Bronchial epithelial cell (primary cell): ENCODE measurements at regions not wholly inside any gene's neighbourhood (a gene's known extent, or its start where the extent isn't known, plus 50 kb on each side); places are given as distances from the start of the nearest gene placed in this dataset.

Experiments
- DNase-seq: peaks from one replicate; pipeline ENCODE4 v3.0.0-alpha.2; 2010; ENCODE audit warnings: low read depth
- FAIRE-seq: peaks from 2 replicates; lab custom pipeline; 2011; peaks lifted over from hg19 to GRCh38; lab: Jason Lieb, UNC
- H3K27me3 ChIP-seq: 2 replicates; pipeline ENCODE4 v1.5.1; 2011; ENCODE audit warnings: low read length; ENCODE audit not compliant: control insufficient read depth, insufficient read depth
- H3K36me3 ChIP-seq: 2 replicates; pipeline ENCODE4 v1.5.1; 2011; ENCODE audit warnings: low read length; ENCODE audit not compliant: control insufficient read depth, insufficient read depth
- H3K4me3 ChIP-seq: 2 replicates; pipeline ENCODE4 v1.5.1; 2011; ENCODE audit warnings: mild to moderate bottlenecking, low read depth, low read length, control low read depth
- TF ChIP-seq, protein P1 (sequence below): IDR thresholded peaks from 2 replicates; pipeline ENCODE4 v1.5.1; 2011; ENCODE audit warnings: mild to moderate bottlenecking, moderate library complexity, low read length, control low read depth, inconsistent platforms; ENCODE audit not compliant: insufficient read depth, severe bottlenecking

DNA sequence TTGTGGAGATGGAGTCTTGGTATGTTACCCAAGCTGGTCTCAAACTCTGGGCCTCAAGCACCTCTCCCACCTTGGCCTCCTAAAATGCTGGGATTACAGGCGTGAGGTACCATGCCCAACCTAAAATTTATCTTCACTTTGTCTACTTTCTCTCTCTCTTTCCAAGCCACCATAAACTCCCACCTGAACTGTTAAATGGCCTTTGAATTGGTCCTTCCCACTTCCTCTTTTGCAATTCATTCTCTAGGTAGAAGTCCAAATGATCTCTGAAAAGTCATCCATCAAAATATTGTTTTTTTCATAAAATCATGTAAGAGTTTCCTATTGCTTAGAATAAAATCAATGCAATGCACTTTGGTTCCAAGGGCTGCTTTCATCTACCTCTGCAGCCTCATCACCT is 90.1 kb upstream of the CELF2 start:
- TF ChIP-seq, protein P1, sequence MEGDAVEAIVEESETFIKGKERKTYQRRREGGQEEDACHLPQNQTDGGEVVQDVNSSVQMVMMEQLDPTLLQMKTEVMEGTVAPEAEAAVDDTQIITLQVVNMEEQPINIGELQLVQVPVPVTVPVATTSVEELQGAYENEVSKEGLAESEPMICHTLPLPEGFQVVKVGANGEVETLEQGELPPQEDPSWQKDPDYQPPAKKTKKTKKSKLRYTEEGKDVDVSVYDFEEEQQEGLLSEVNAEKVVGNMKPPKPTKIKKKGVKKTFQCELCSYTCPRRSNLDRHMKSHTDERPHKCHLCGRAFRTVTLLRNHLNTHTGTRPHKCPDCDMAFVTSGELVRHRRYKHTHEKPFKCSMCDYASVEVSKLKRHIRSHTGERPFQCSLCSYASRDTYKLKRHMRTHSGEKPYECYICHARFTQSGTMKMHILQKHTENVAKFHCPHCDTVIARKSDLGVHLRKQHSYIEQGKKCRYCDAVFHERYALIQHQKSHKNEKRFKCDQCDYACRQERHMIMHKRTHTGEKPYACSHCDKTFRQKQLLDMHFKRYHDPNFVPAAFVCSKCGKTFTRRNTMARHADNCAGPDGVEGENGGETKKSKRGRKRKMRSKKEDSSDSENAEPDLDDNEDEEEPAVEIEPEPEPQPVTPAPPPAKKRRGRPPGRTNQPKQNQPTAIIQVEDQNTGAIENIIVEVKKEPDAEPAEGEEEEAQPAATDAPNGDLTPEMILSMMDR, result no peak
- DNase-seq (no peak), FAIRE-seq (no peak)
- H3K4me3 ChIP-seq, result no peak overlapping the region
- no peaks in the 10 kb centered on the region for H3K36me3 ChIP-seq
- H3K27me3 ChIP-seq, result no peaks in the 10 kb centered on the region

DNA sequence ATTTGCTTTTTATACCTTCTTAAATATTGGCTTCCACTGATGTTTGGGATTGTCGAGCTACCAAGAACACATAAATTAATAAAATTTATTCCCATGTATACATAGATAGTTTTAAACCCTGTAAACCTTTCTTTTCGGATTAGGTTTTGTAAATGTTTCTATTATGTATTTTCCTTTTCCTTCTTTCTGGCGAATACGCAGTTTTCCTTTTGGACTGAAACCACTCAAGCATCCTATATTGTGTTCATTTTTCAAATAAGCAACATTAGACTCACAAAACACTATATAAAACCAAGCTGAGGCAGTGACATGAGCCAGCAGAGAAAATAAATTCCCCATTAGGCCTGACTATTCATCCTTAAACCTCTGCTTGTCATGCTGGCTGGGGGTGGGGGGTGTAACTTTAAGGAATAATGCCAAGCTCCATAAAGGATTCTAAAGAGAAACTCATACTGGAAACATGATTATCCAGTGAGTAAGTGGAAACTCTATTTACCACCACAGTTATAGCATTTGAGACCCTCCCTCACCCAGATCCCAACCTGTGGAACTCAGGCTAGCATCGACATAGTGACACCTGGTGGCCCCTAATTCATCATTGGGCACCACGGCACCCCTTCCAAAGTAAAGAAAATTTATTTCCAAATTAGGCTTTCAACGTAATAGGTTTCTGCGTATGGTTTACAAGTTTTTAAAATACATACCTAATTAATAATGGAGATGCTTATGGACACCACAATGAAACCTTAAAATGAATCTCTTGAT is 86.5 kb upstream of the CELF2 start:
- no peaks in the 10 kb centered on the region for H3K36me3 ChIP-seq
- no peaks in the 10 kb centered on the region for H3K27me3 ChIP-seq
- FAIRE-seq (no peak), DNase-seq (no peak)
- TF ChIP-seq, protein P1, result no peak
- no peak overlapping the region for H3K4me3 ChIP-seq

DNA sequence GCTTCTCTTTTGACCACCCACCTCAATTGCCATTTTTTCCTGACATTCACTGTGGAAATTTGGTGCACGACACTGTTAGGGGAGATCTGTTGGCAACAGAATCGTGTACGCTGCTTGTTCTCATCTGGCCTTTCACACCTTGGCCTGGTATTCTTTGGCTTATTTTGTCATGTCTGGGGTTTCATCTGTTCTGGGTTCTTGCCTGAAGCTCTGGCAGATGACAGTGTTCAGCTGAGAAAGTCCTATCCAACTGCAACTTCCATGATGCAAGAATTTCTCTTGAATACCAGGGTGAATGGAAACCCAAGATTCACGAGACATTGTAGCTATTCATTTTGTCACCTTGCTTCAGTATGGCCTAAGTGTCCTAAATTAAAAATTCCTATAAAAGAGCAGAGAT is 82.6 kb upstream of the CELF2 start:
- no peak overlapping the region for H3K4me3 ChIP-seq
- H3K36me3 ChIP-seq, result no peaks in the 10 kb centered on the region
- no peak for FAIRE-seq
- DNase-seq, result no peak
- TF ChIP-seq, protein P1, result no peak
- no peaks in the 10 kb centered on the region for H3K27me3 ChIP-seq

DNA sequence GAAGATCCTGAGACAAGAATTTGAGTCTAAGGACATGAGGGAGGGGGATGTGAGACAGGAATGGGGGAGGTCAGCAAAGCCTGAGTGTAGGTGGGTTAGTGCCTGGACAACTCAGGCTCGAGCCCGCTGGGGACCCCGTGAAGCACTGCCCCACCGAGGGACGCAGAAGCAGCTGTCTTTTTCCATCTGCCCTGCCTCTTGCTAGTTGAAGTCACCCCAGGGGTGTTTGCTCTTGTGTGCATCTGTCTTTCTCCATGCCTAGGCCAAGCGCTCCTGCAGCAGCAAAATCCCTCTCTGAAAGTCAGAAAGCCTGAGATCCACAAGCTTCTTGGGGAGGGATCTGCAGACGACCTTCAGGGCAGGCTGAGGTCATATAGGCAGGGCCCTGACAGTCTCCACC is 79.0 kb upstream of the CELF2 start:
- TF ChIP-seq, protein P1, result no peak
- Histone ChIP-seq H3K27me3 (no peaks in the 10 kb centered on the region), H3K4me3 (no peak overlapping the region), H3K36me3 (no peaks in the 10 kb centered on the region)
- DNase-seq, result no peak
- no peak for FAIRE-seq

DNA sequence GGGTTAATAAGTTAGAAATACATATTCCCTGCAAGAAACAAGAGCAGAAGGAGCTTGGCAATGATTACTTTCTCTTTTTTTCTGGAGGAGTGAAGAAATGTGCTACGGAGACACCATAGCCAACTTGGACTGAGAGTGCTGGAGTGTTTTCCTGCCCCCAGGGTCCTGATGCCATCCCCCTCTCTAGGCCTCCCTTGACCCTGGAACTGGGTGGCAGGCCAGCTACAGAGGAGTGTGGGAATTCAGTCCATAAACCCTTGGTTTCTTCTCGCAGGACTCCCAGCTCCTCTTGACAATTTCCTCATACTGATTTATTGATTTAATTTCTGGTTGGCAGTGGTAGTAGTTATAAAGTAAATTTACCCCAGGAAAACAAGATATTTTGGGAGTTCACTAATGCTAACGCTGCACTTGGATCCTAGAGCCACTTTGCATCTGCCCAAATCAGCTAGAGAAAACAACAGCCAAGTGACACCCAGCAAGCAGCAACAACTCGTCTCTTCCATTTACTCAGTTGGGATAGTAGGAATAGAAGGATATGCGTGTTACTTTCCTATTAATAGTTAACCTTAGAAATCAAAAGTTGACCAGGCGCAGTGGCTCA is 76.4 kb upstream of the CELF2 start:
- FAIRE-seq (no peak), DNase-seq (no peak)
- Histone ChIP-seq H3K36me3 (no peaks in the 10 kb centered on the region), H3K4me3 (no peak overlapping the region), H3K27me3 (no peaks in the 10 kb centered on the region)
- TF ChIP-seq, protein P1, result no peak
